HepG2 (cell line): ENCODE measurements at regions not wholly inside any gene's neighbourhood (a gene's known extent, or its start where the extent isn't known, plus 50 kb on each side); places are given as distances from the start of the nearest gene placed in this dataset.

Experiments
- ATAC-seq: fragments of 200-7000 bp; cut with Tn5 transposase; 3 replicates; pipeline ENCODE4 v1.9.1; 2020; ENCODE audit warnings: mild to moderate bottlenecking, moderate library complexity
- BruUV-seq: library from RNA; stranded (reverse); fragments of 400-500 nt; replicated peaks from 2 replicates; lab custom pipeline; 2021; lab: Mats Ljungman, UMichigan
- CTCF ChIA-PET: fragments of 300-600 bp; formaldehyde crosslinking; extraction: SDS; loops from one replicate; lab custom pipeline; 2021; ENCODE audit warnings: low total read pairs, inconsistent platforms, low intra/inter-chr PET ratio; lab: Yijun Ruan, JAX
- POLR2A ChIA-PET: fragments of 350-600 bp; sonication (Branson Sonifier 250); formaldehyde crosslinking; loops from one replicate; lab custom pipeline; 2020; ENCODE audit warnings: antibody characterized with exemption, inconsistent platforms; lab: Yijun Ruan, JAX
- DNase-seq: peaks from one replicate; pipeline ENCODE4 v3.0.0-alpha.2; 2015; ENCODE audit warnings: low spot score
- FAIRE-seq: peaks from 3 replicates; lab custom pipeline; 2011; peaks lifted over from hg19 to GRCh38; lab: Jason Lieb, UNC
- H2AFZ ChIP-seq: one replicate; pipeline ENCODE4 v1.6.1; 2011; ENCODE audit warnings: low read length, inconsistent platforms
- H3K27ac ChIP-seq: fragments of 300-600 bp; 3 replicates; pipeline ENCODE4 v1.8.0; 2011; ENCODE audit warnings: mixed run types, mild to moderate bottlenecking, mixed read lengths, low read length, inconsistent platforms; ENCODE audit not compliant: insufficient read depth; ENCODE audit errors: extremely low read length
- H3K27me3 ChIP-seq, 2 experiments: fragments of 200-600 bp in 1 of 2; 2 replicates in 1 of 2; 3 replicates in 1 of 2; pipeline versions ENCODE4 v1.6.0 to v1.8.0; 2011; ENCODE audit warnings: low read length in 2 of 2, mild to moderate bottlenecking in 2 of 2, moderate library complexity in 2 of 2, inconsistent platforms in 1 of 2; ENCODE audit not compliant: insufficient read depth in 2 of 2, control insufficient read depth in 1 of 2
- H3K36me3 ChIP-seq, 2 experiments: fragments of 200-600 bp in 1 of 2; replicated peaks in 1 of 2; 2 replicates in 1 of 2; 3 replicates in 1 of 2; pipeline versions ENCODE4 v1.5.1 to v1.8.0; 2011; ENCODE audit warnings: low read length in 2 of 2, inconsistent platforms in 1 of 2; ENCODE audit not compliant: insufficient read depth in 2 of 2, control insufficient read depth in 1 of 2
- H3K4me1 ChIP-seq: 2 replicates; pipeline ENCODE4 v1.5.1; 2012; ENCODE audit warnings: low read length, inconsistent platforms; ENCODE audit not compliant: insufficient read depth
- H3K4me2 ChIP-seq: 2 replicates; pipeline ENCODE4 v1.6.0; 2011; ENCODE audit warnings: low read depth, low read length, inconsistent platforms
- H3K4me3 ChIP-seq, 3 experiments: fragments of 200-600 bp in 1 of 3; sonication (generic), shearing (Covaris generic) in 1 of 3; replicated peaks in 1 of 3; 2 replicates each; pipeline ENCODE4 v1.5.1; 2011 to 2016; ENCODE audit warnings: low read length in 3 of 3, inconsistent platforms in 2 of 3, low read depth in 2 of 3, mild to moderate bottlenecking in 2 of 3, control low read depth in 1 of 3, mixed read lengths in 1 of 3; ENCODE audit not compliant: insufficient read depth in 1 of 3
- H3K79me2 ChIP-seq: one replicate; pipeline ENCODE4 v1.6.1; 2011; ENCODE audit warnings: low read length, inconsistent platforms; ENCODE audit not compliant: insufficient read depth
- H3K9ac ChIP-seq: 2 replicates; pipeline ENCODE4 v1.6.0; 2011; ENCODE audit warnings: mild to moderate bottlenecking, low read depth, low read length, inconsistent platforms; ENCODE audit not compliant: insufficient read depth
- H3K9me3 ChIP-seq: 2 replicates; pipeline ENCODE4 v1.5.1; 2012; ENCODE audit warnings: mild to moderate bottlenecking, low read length
- H4K20me1 ChIP-seq: 2 replicates; pipeline ENCODE4 v1.6.0; 2011; ENCODE audit warnings: inconsistent platforms, mild to moderate bottlenecking, low read length, moderate library complexity; ENCODE audit not compliant: insufficient read depth
- ATF1 ChIP-seq: IDR thresholded peaks from 2 replicates; pipeline ENCODE4 v1.6.1; 2016; ENCODE audit warnings: mild to moderate bottlenecking, control low read depth
- E2F5 ChIP-seq: sonication (generic); formaldehyde crosslinking; conservative IDR thresholded peaks from 2 replicates; pipeline ENCODE4 v1.4.0; 2020; ENCODE audit warnings: missing genetic modification reagents
- GATAD2A ChIP-seq: IDR thresholded peaks from 2 replicates; pipeline ENCODE4 v1.6.1; 2016
- HOXD1 ChIP-seq: sonication (generic); formaldehyde crosslinking; IDR thresholded peaks from 2 replicates; pipeline ENCODE4 v1.5.0; 2020; ENCODE audit warnings: missing genetic modification reagents
- IRF1 ChIP-seq: sonication (generic); formaldehyde crosslinking; IDR thresholded peaks from 2 replicates; pipeline ENCODE4 v1.4.0; 2020; ENCODE audit warnings: low read depth, mild to moderate bottlenecking, missing genetic modification reagents
- RBAK ChIP-seq: sonication (generic); formaldehyde crosslinking; IDR thresholded peaks from 2 replicates; pipeline ENCODE4 v1.5.1; 2020; ENCODE audit warnings: mild to moderate bottlenecking, missing genetic modification reagents
- SALL1 ChIP-seq: sonication (generic); formaldehyde crosslinking; IDR thresholded peaks from 2 replicates; pipeline ENCODE4 v1.8.0; 2022; ENCODE audit warnings: mild to moderate bottlenecking, missing genetic modification reagents
- SETDB1 ChIP-seq: sonication (generic); formaldehyde crosslinking; IDR thresholded peaks from 2 replicates; pipeline ENCODE4 v1.5.1; 2020; ENCODE audit warnings: missing genetic modification reagents, mild to moderate bottlenecking, borderline replicate concordance
- SRSF4 ChIP-seq: fragments of 200-400 bp; formaldehyde crosslinking; IDR thresholded peaks from one replicate; pipeline ENCODE4 v1.6.1; 2018; ENCODE audit warnings: mild to moderate bottlenecking, low read depth, low read length, moderate library complexity; ENCODE audit not compliant: poor library complexity, severe bottlenecking
- SSRP1 ChIP-seq: IDR thresholded peaks from 2 replicates; pipeline ENCODE4 v1.6.1; 2016; ENCODE audit warnings: control low read depth
- SYNCRIP ChIP-seq: fragments of 200-400 bp; formaldehyde crosslinking; IDR thresholded peaks from 2 replicates; pipeline ENCODE4 v1.6.1; 2018; ENCODE audit warnings: mild to moderate bottlenecking, low read depth, low read length; ENCODE audit not compliant: insufficient read depth
- TCF12 ChIP-seq, 2 experiments: fragments of 450-650 bp in 1 of 2; sonication (generic) in 1 of 2; formaldehyde crosslinking in 1 of 2; IDR thresholded peaks; 2 replicates each; pipeline versions ENCODE4 v1.6.1 to v1.8.0; 2017 to 2022; ENCODE audit warnings: antibody characterized with exemption in 1 of 2, mild to moderate bottlenecking in 1 of 2, missing genetic modification reagents in 1 of 2, moderate library complexity in 1 of 2
- TGIF2 ChIP-seq: IDR thresholded peaks from 2 replicates; pipeline ENCODE4 v1.6.1; 2016; ENCODE audit warnings: control low read depth, missing compliant biosample characterization
- ZFX ChIP-seq: sonication (generic); formaldehyde crosslinking; IDR thresholded peaks from 2 replicates; pipeline ENCODE4 v1.4.0; 2020; ENCODE audit warnings: mild to moderate bottlenecking, low read depth, missing genetic modification reagents, moderate library complexity
- ZNF230 ChIP-seq: sonication (generic); formaldehyde crosslinking; IDR thresholded peaks from 2 replicates; pipeline ENCODE4 v1.4.0; 2020; ENCODE audit warnings: mild to moderate bottlenecking, missing genetic modification reagents
- ZNF569 ChIP-seq: sonication (generic); formaldehyde crosslinking; IDR thresholded peaks from 2 replicates; pipeline ENCODE4 v1.5.0; 2020; ENCODE audit warnings: mild to moderate bottlenecking, missing genetic modification reagents, moderate library complexity, borderline replicate concordance
- ZNF784 ChIP-seq: sonication (generic); formaldehyde crosslinking; IDR thresholded peaks from 2 replicates; pipeline ENCODE4 v1.5.1; 2020; ENCODE audit warnings: missing genetic modification reagents, mild to moderate bottlenecking, borderline replicate concordance
- ZSCAN21 ChIP-seq: sonication (generic); formaldehyde crosslinking; IDR thresholded peaks from 2 replicates; pipeline ENCODE4 v1.8.0; 2022; ENCODE audit warnings: mild to moderate bottlenecking, missing genetic modification reagents, moderate library complexity, borderline replicate concordance
- WGBS: methylation state at CpG from one replicate; pipeline ENCODE4 v1.1.6; 2017; ENCODE audit warnings: low lambda C conversion rate; 5-methylcytosine and 5-hydroxymethylcytosine counted together
- in situ Hi-C: cut with HindIII; loops from 2 replicates; pipeline ENCODE4 v1.10.0; 2017; ENCODE audit warnings: low pct_unique_long_range_greater_than_20kb; ENCODE audit not compliant: extremely low pct_ligation_motif_present
- intact Hi-C: fragments of 100-400 bp; cut with micrococcal nuclease; formaldehyde crosslinking; loops from one replicate; pipeline ENCODE4 v1.10.0; 2022; ENCODE audit not compliant: unreplicated experiment

- intact Hi-C loops (no loop called here), in situ Hi-C loops (no loop called here)
- Histone ChIP-seq H4K20me1 (no peaks in the 10 kb centered on the region), H3K9me3 (no peaks in the 10 kb centered on the region), H3K27me3 (no peaks in the 10 kb centered on the region), H3K4me1 (no peaks in the 10 kb centered on the region), H2AFZ (no peak overlapping the region), H3K27ac (no peak overlapping the region), H3K79me2 (no peaks in the 10 kb centered on the region), H3K36me3 (no peaks in the 10 kb centered on the region), H3K4me2 (no peak overlapping the region), H3K9ac (no peak overlapping the region), H3K4me3 (no peak overlapping the region)
- no peak for TF ChIP-seq SALL1 (CRISPR knock-in tag)
- no peak for TF ChIP-seq SSRP1 (CRISPR knock-in tag)
- TF ChIP-seq SYNCRIP = no peak
- no peak for TF ChIP-seq SRSF4
- no peak for TF ChIP-seq ZNF784
- no peak for TF ChIP-seq ZSCAN21
- no peak for TF ChIP-seq ZNF230 (CRISPR knock-in tag)
- TF ChIP-seq GATAD2A (CRISPR knock-in tag) = no peak
- TF ChIP-seq IRF1 (CRISPR knock-in tag) = no peak
- ATAC-seq (no peak), DNase-seq (no peak), FAIRE-seq (no peak)
- CTCF ChIA-PET = no interaction called here
- no TSS peak for BruUV-seq
- POLR2A ChIA-PET = no interaction called here
Observed at GRCh38 chr9:106657926-106658325, 205.0 kb upstream of the ZNF462 start.

GRCh38 chr9:106668534-106668933, 194.4 kb upstream of the ZNF462 start:
- no peak for ATAC-seq
- no TSS peak for BruUV-seq
- Histone ChIP-seq H3K27ac (no peak overlapping the region), H4K20me1 (no peaks in the 10 kb centered on the region), H3K9ac (no peak overlapping the region), H3K4me2 (no peak overlapping the region), H3K36me3 (no peaks in the 10 kb centered on the region), H3K79me2 (no peaks in the 10 kb centered on the region), H3K9me3 (no peaks in the 10 kb centered on the region), H3K4me3 (no peak overlapping the region), H3K27me3 (no peaks in the 10 kb centered on the region), H3K4me1 (no peaks in the 10 kb centered on the region), H2AFZ (no peak overlapping the region)
- intact Hi-C loops (no loop called here), in situ Hi-C loops (no loop called here)
- FAIRE-seq = no peak
- no peak for DNase-seq
- ChIA-PET POLR2A (no interaction called here), CTCF (no interaction called here)
- WGBS = 0% methylated on average over 1 of the region's 1 CpG
- TF ChIP-seq ZFX = no peak
- TF ChIP-seq RBAK (CRISPR knock-in tag) = no peak
- no peak for TF ChIP-seq ZNF569 (CRISPR knock-in tag)
- no peak for TF ChIP-seq E2F5
- no peak for TF ChIP-seq ATF1
- TF ChIP-seq TCF12 (IDR thresholded peaks at IDR 0.05) = no peak
- no peak for TF ChIP-seq TCF12 (CRISPR knock-in tag; IDR thresholded peaks at IDR 0.05)
- TF ChIP-seq TGIF2 (CRISPR knock-in tag) = no peak
- TF ChIP-seq SETDB1 (CRISPR knock-in tag) = no peak
- TF ChIP-seq HOXD1 = no peak
